ENCODE measurements at regions not wholly inside any gene's neighbourhood (a gene's known extent, or its start where the extent isn't known, plus 50 kb on each side); places are given as distances from the start of the nearest gene placed in this dataset.

DNA sequence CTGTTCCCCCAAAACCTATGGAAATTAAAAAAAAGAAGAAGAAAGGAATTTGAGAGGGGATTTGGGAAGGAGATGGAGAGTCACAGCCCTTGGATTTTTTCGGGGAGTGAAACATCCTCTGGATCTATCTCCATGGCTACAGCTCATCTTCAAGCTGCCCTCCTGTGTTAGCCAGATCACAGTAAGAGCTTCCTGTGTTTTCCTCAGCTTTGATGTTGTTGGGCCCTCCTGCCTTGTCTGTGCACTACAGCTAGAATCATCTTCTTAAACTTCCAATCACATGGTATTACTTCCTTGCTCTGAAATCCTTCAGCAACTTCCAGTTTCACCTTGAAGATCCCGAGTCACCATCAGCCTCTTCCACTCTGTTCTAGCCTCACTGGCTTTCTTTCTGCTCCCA, 207.8 kb upstream of the ZFP64 start:
- TF ChIP-seq, protein P1, sequence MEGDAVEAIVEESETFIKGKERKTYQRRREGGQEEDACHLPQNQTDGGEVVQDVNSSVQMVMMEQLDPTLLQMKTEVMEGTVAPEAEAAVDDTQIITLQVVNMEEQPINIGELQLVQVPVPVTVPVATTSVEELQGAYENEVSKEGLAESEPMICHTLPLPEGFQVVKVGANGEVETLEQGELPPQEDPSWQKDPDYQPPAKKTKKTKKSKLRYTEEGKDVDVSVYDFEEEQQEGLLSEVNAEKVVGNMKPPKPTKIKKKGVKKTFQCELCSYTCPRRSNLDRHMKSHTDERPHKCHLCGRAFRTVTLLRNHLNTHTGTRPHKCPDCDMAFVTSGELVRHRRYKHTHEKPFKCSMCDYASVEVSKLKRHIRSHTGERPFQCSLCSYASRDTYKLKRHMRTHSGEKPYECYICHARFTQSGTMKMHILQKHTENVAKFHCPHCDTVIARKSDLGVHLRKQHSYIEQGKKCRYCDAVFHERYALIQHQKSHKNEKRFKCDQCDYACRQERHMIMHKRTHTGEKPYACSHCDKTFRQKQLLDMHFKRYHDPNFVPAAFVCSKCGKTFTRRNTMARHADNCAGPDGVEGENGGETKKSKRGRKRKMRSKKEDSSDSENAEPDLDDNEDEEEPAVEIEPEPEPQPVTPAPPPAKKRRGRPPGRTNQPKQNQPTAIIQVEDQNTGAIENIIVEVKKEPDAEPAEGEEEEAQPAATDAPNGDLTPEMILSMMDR (IDR thresholded peaks at IDR 0.05 in 2 of 3, conservative IDR thresholded peaks at IDR 0.05 in 1 of 3; ENCODE audit: control insufficient read depth in 2 of 3, extremely low read depth in 1 of 3, insufficient read depth in 1 of 3, low read depth in 3 of 3, low read length in 3 of 3): no peak
- TF ChIP-seq EP300 (IDR thresholded peaks at IDR 0.05; ENCODE audit: borderline replicate concordance in 1 of 2, control insufficient read depth in 1 of 2, low read depth in 2 of 2, low read length in 2 of 2) (no peak), GABPA (IDR thresholded peaks at IDR 0.05; ENCODE audit: low read depth) (no peak), POLR2AphosphoS5 (IDR thresholded peaks at IDR 0.05; ENCODE audit: low read length) (no peak)
- TF ChIP-seq, protein P2, sequence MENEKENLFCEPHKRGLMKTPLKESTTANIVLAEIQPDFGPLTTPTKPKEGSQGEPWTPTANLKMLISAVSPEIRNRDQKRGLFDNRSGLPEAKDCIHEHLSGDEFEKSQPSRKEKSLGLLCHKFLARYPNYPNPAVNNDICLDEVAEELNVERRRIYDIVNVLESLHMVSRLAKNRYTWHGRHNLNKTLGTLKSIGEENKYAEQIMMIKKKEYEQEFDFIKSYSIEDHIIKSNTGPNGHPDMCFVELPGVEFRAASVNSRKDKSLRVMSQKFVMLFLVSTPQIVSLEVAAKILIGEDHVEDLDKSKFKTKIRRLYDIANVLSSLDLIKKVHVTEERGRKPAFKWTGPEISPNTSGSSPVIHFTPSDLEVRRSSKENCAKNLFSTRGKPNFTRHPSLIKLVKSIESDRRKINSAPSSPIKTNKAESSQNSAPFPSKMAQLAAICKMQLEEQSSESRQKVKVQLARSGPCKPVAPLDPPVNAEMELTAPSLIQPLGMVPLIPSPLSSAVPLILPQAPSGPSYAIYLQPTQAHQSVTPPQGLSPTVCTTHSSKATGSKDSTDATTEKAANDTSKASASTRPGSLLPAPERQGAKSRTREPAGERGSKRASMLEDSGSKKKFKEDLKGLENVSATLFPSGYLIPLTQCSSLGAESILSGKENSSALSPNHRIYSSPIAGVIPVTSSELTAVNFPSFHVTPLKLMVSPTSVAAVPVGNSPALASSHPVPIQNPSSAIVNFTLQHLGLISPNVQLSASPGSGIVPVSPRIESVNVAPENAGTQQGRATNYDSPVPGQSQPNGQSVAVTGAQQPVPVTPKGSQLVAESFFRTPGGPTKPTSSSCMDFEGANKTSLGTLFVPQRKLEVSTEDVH (IDR thresholded peaks at IDR 0.05; ENCODE audit: low read depth, partially characterized antibody): no peak

Data from GM12878 (cell line).